Esophagus muscularis mucosa (tissue), 4 donors: ENCODE measurements at regions not wholly inside any gene's neighbourhood (a gene's known extent, or its start where the extent isn't known, plus 50 kb on each side); places are given as distances from the start of the nearest gene placed in this dataset.

Experiments used
- EP300 ChIP-seq: sonication (generic); formaldehyde crosslinking; IDR thresholded peaks from one replicate; pipeline ENCODE4 v1.6.1; 2017; ENCODE audit warnings: antibody characterized with exemption
- POLR2A ChIP-seq: fragments of 450-650 bp; IDR thresholded peaks from one replicate; pipeline ENCODE4 v1.6.1; 2017; ENCODE audit warnings: antibody characterized with exemption, moderate library complexity, mild to moderate bottlenecking, low read depth
- TF ChIP-seq, protein P1 (sequence below), 3 experiments: fragments of 200-600 bp in 2 of 3; fragments of 450-650 bp in 1 of 3; sonication (generic) in 2 of 3; IDR thresholded peaks; one replicate each; pipeline ENCODE4 v1.5.1; 2017 to 2019; ENCODE audit warnings: antibody characterized with exemption in 3 of 3, mild to moderate bottlenecking in 2 of 3, moderate library complexity in 1 of 3

- TF ChIP-seq, protein P1, sequence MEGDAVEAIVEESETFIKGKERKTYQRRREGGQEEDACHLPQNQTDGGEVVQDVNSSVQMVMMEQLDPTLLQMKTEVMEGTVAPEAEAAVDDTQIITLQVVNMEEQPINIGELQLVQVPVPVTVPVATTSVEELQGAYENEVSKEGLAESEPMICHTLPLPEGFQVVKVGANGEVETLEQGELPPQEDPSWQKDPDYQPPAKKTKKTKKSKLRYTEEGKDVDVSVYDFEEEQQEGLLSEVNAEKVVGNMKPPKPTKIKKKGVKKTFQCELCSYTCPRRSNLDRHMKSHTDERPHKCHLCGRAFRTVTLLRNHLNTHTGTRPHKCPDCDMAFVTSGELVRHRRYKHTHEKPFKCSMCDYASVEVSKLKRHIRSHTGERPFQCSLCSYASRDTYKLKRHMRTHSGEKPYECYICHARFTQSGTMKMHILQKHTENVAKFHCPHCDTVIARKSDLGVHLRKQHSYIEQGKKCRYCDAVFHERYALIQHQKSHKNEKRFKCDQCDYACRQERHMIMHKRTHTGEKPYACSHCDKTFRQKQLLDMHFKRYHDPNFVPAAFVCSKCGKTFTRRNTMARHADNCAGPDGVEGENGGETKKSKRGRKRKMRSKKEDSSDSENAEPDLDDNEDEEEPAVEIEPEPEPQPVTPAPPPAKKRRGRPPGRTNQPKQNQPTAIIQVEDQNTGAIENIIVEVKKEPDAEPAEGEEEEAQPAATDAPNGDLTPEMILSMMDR (IDR thresholded peaks at IDR 0.05), result no peak
- no peak for TF ChIP-seq POLR2A
- TF ChIP-seq EP300, result no peak
These were observed 124.2 kb upstream of the ABI3BP start for GRCh38 chr3:101117465-101117864.
